GM12875 (cell line): ENCODE measurements at regions not wholly inside any gene's neighbourhood (a gene's known extent, or its start where the extent isn't known, plus 50 kb on each side); places are given as distances from the start of the nearest gene placed in this dataset.

ENCODE experiments used
- H3K4me3 ChIP-seq: one replicate; pipeline ENCODE4 v1.5.1; 2011; ENCODE audit warnings: low read depth, low read length, control low read depth
- CTCF ChIP-seq: IDR thresholded peaks from 2 replicates; pipeline ENCODE4 v1.5.1; 2011; ENCODE audit warnings: low read depth, mild to moderate bottlenecking, control low read depth, inconsistent platforms, low read length, moderate library complexity, borderline replicate concordance; ENCODE audit not compliant: insufficient read depth

GRCh38 chr6:112874881-112875280 lies 527.8 kb downstream of the RFPL4B start:
- no peak for TF ChIP-seq CTCF
- no peak overlapping the region for H3K4me3 ChIP-seq

- H3K4me3 ChIP-seq = no peak overlapping the region
- TF ChIP-seq CTCF = no peak
Measured at GRCh38 chr6:112877134-112878100, 530.3 kb downstream of the RFPL4B start.

GRCh38 chr6:112879920-112880413 lies 532.8 kb downstream of the RFPL4B start:
- no peak for TF ChIP-seq CTCF
- no peak overlapping the region for H3K4me3 ChIP-seq

- no peak overlapping the region for H3K4me3 ChIP-seq
- no peak for TF ChIP-seq CTCF
Measured at GRCh38 chr6:112881027-112881426, 533.9 kb downstream of the RFPL4B start.

GRCh38 chr6:112881828-112882780 lies 535.0 kb downstream of the RFPL4B start:
- H3K4me3 ChIP-seq = no peak overlapping the region
- TF ChIP-seq CTCF = no peak

GRCh38 chr6:112883095-112883494 lies 536.0 kb downstream of the RFPL4B start:
- no peak for TF ChIP-seq CTCF
- H3K4me3 ChIP-seq = no peak overlapping the region
